ENCODE measurements at regions not wholly inside any gene's neighbourhood (a gene's known extent, or its start where the extent isn't known, plus 50 kb on each side); places are given as distances from the start of the nearest gene placed in this dataset.

GRCh38 chr5:6161257-6161656 is 217.1 kb downstream of the MED10 start:
- DNase-seq = no peak

DNA sequence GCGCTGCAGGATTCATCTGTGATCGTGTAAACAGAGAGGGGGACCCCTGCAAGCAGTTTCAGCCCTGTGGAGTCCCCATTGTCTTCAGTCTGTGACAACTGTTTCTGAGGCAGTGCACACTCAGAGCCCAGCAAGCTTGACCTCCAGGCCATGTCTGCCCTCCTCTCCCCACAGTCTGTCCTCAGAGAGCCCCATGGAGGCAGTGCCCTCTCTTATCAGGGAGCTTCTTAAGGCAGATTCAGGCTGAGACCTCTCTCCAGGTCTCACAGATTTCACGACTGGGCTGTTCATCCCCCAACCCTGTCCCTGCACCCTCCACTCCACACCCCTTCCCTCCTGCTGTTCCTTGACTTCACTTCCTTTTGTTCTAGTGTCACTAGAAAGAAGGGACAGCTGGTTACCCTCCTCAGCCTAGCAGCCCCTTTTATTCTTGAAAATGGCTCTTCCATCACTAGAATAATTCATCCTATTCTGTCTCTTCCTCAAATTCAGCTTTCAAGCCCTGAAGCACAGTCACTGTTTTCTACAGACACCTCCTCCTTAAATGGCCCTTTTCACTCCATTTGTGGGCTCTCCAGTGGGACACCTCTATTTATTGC is 218.4 kb downstream of the MED10 start:
- no peak for DNase-seq

GRCh38 chr5:6158974-6159831 is 219.1 kb downstream of the MED10 start:
- peak; percentile 84 for DNase-seq

DNA sequence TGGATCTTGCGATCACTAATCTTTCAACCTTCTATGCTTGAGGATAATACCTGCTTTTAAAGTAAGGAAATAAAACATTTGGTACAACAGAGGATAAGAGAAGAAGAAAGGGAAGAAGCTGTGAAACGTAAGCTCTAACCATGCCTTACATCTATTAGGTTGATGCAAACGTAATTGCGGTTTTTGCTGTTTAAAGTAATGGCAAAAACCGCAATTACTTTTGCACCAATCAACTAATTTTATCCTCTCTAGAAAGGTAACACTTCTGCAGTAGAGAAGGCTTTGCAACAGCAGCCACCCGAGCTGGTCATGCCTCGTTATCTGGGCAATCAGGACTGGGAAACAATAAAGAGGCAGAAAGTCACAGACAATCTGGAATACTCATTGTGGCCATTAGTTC is 224.1 kb downstream of the MED10 start:
- DNase-seq = no peak

DNA sequence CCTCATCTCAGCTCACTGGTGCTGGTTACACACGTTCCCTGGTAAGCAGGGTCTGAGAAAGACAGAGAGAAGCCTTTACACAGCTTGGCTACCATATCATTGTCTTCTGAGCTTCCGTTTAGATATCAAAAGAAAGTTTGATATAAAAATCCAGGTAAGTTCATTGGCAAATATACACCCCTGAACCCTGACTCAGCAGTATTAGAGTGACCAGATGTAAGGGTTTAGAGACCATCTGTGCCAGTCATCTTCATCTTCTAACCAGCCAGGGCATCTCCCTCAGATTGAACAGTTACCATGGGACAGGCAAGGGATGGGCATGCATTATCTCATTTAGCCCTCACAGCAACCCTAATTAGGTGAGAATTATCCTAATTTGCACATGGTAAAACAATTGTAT is 232.1 kb downstream of the MED10 start:
- no peak for DNase-seq

DNA sequence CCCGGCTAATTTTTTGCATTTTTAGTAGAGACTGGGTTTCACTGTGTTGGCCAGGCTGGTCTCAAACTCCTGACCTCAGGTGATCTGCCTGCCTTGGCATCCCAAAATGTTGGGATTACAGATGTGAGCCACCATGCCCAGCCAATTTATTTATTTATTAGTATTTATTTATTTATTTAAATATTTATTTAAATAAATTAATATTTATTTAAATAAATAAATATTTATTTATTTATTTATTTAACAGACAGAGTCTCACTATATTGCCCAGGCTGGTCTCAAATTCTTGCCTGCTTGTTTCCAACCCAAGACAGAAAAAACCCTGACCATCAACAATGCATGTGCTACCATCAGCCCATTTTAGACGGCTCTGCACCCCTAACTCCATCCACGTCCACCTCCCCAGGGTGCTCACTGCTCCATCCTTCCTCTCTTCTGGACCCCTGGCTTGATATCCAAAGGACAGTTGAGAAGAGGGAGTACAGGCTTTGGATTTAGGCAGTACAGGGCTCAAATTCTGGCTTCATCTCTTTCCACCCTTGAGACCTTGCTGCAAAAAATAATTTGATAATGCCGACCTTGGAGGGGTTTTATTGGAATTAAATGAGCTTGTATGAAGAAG is 232.6 kb downstream of the MED10 start:
- no peak for DNase-seq

GRCh38 chr5:6143523-6143922 is 234.8 kb downstream of the MED10 start:
- DNase-seq = no peak

- no peak for DNase-seq
These were observed 236.0 kb downstream of the MED10 start for GRCh38 chr5:6142353-6142752.

DNA sequence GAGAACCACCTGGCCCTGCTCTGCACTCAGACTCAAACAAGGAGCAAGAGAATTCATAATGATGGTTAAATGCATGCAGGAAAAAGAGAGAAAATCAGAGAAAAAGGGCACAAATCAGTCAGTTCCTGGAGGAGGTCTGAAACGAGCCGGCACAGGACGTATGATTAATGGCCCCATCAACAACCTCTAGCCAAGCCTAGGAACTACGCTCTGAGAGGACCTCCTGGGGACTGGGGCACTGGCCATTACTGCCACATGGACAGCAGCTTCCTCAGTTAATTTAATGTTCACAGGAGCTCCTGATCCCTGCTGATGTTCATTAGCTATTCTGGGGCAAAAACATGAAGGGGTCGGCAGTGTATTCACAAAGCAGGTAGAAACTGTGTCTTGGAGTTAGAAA is 238.1 kb downstream of the MED10 start:
- DNase-seq = no peak

- DNase-seq = no peak
These were observed 242.4 kb downstream of the MED10 start for GRCh38 chr5:6135977-6136376.

DNA sequence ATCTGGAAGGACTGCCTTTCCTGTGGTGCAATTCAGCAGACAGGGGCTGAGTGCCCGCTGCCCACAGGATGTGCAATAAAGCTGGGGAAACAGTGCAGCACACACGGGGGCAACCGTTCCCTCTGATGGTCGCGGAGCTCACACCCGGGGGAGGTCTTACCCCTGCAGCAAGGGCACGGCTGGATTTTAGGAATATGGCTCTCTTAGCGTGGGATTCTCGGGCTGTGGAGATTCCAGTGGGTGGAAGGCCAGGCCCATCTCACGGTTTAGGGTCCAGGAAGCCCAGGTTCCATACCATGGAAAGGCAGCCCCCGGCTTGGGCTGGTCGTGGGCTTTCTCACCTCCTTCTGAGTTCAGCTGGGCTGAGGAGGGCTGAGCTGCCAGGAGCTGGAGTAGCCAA is 244.1 kb downstream of the MED10 start:
- no peak for DNase-seq

DNA sequence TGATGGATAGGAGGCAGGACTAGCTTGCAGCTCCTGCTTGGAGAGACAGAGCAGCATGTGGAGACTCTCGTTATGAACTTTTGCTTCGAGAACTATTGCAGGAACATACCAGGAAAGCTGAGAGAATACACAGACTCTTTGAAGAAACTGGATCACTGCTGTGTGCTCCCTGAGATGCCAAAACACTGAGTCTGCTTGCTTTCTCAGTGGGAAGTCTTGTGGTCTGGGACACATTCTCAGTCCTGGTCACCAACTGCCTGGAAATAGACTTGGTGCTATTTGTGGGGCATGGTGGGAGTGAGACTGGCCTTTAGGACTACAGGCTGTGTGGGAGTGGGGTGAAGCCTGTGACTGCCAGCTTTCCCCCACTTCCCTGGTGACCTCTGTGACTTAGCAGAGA is 252.6 kb downstream of the MED10 start:
- DNase-seq = peak; percentile 30

DNA sequence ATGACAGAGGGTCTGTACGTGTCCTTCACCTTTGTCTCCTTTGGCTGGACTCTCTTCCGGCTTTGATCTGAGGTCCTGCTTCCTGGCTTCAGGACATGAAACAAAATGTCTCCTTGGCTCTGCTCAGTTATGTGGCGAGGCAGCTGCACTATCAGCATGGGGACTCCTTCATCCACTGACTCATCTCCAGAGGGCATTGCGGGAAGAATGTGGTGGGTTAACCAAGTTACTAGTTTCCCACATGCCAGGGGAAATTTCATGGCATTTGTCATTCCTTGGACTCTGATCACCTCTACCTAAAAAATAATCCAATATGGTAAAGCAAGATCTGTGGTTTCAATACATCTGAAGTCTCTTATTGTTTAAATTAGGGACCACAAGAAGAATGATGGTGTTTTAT is 259.7 kb downstream of the MED10 start:
- no peak for DNase-seq

DNA sequence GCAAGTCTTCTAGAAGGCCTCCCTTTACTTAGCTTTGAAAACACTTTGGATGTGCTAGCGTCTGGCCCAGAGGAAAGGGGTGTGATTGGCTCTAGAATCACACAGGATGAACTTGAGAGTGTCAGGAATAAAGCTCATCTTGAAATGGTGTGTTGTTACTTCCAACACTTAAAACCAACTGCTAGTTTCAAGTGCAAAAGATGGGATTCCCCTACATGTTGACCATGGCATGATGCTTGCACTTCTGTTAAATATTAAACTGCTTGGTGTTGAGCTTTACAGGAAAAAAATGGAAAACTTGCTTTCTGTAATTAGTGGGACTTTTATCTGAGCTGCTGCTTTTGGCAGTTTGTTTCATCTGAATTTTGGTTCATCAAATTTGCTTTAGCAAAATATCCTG is 261.1 kb downstream of the MED10 start:
- no peak for DNase-seq

DNA sequence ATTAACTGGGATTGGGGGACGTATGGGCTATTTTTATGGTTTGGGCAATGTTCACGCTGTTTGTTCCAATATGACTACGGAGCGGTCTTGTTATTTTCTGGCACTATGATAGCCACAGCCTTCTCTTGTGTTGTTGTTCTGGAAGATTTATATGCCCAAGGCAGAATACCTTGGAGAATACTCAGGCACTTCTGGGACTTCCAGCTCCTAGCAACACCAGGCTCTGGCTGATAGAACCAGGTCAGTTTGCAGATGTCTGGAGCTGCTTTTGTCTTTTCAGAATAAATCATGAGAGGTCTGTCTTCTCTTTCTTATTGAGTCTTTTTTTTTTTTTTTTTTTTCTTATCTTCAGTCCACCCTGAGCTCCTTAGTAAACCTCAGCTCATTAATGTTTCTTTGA is 262.5 kb downstream of the MED10 start:
- DNase-seq = no peak

DNA sequence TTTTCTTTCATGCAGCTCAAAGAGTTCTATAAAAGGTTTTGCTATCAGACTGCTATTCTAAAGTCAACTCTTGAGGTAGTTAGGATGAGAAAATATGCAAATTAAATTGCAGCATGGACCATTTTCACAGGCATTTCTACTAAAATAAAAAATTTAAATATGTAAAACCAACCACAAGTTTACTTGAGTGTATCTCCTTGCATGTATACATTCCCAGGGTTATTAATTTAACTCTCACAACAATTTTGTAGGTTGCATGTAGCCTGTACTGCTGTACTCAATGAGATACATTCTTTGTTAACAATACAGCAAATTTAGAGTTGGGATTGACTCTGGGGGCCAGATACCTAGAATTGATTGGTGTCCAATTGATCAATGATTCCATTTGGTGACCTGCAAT is 265.8 kb downstream of the MED10 start:
- DNase-seq = no peak

DNA sequence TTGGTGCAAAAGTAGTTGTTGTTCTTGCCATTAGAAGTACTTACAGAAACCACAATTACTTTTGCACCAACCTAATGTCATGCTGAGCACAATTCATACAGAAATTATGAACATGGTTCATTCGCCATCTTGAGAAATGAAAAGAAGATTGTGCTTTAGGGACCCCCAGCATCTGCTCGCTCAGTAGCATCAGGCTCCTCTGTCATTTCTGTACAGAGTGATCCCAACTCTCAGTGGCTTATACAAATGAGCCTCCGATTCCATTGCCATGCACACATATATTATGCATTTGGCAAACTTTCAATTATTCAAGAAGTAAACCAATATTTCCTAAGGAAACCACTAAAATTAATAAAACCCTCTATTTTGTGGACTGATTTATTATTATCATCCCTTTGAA is 266.2 kb downstream of the MED10 start:
- no peak for DNase-seq

DNA sequence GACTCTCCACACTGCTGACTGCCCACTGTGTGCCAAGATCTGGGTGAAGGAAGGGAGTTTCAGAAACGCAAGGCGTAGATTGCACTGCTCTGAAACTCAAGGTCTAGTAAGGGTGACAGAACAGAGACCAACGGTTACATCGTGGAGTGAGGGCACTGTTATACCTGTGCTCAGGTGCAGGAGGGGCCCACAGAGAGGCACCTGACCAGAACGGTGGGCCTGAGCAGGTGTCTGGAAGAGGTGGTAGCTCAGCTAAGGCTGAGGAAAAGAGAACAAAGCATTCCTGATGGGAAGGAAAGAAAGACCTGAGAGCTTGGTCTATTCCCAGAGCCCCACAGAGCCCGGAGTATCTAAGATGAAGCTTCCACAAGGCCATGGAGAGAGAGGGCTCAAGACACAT is 267.2 kb downstream of the MED10 start:
- DNase-seq = no peak

GRCh38 chr5:6110441-6111005 is 267.8 kb downstream of the MED10 start:
- no peak for DNase-seq

DNA sequence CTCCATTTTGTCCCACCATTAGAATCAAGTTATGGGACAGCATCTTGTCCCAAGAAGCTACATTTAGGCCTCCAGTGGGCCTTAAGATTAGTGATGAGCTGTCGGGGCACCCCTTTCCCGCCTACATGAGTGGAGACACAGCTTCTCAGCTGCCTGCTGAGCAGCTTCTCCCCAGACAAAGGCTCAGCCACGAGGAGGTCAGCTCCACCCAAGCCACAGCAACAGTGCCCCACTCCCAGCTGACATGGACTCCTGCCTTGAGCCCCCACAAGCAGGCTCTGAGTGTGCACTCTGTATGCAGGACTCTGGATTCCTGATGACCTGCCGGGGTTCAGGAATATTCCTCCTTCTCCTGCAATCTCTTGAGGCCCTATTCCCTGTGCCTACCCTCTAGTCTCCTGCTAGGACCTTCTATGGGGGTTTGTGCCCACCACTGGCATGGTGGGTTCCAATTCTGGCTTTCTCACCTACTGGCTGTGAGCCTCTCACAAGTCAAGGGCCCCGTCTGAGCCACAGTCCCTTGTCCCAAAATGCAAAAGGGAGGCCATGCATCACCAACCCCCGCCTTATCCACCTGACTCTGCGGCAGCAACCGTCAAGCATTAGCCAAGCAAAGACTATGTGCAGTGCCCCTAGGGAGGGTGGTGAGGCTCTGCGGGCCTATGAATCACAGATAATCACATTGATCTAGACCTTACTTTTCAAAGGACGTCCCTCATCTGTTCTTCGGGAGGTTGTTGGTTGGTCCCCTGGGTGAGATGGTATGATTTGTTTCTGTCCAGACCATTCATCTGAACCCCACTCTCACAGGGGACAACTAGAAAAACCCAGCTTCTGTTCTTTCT is 269.1 kb downstream of the MED10 start:
- DNase-seq = no peak

DNA sequence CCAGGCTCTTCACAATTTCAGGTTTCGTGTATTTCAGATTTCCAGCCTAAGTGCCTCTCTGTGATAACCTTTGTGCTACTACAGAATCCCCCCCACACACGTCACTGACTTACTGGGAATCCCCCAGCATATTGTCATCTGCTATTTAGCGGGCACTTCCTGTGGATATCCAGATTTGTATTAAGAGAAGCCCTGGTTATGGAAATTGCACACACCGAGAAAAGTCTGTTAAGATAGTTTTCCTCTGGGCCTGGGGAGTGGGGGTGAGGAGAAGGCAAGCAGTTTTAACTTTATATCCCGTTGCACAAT is 269.9 kb downstream of the MED10 start:
- no peak for DNase-seq

DNA sequence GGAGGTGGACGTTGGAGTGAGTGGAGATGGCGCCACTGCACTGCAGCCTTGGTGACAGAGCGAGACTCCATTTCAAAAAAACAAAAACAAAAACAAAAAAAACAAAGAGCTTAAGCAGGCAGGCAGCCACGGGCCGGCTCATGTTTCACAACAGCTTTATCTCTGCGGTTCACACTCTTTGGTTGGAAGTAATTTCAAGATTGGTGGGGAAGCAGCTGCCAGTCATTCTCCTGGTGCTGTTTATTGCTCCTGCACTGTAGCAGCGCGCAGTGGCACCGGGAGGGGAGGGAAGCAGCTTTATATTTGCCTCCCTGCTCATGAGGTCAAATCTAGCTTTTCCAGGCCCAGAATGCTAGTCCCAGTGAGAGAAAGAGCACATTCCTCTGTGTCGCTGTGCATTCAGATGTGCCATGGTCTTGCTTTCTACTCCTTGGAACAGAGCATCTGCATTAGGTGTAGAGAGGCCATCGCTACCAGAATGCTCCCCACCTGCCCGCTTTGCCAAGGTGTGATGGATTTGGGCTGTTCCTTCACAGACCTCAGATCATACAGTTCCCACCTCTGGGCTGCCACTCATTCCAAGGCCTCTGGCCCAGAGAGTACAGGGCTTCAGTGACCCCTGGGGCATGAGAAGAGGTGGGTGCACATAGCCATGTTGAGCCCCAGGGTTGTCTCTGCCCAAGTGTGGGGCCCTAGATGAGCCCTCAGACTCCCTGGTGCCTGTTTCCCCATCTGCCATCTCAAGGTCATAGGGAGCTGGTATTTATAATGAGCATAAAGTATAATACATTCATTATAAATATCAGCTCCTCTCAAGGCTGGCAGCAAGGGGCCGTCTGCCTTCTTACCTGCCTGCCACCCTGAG is 270.4 kb downstream of the MED10 start:
- no peak for DNase-seq
